Psoas muscle (tissue), 7 donors: ENCODE measurements at regions not wholly inside any gene's neighbourhood (a gene's known extent, or its start where the extent isn't known, plus 50 kb on each side); places are given as distances from the start of the nearest gene placed in this dataset.
"Not testable (repeated sequence)": the region's sequence is repeated elsewhere in the genome, so short reads cannot be mapped to it uniquely, and the experiment has no call there.

ENCODE experiments used
- ATAC-seq, 4 donors: fragments of 200-7000 bp; cut with Tn5 transposase; one replicate each; pipeline ENCODE4 v1.9.1; 2020; ENCODE audit warnings: moderate library complexity in 3 of 4, mild to moderate bottlenecking in 2 of 4
- DNase-seq, 2 donors: peaks; one replicate each; pipeline ENCODE4 v3.0.0-alpha.2; 2020
- H3K27ac ChIP-seq: fragments of 200-600 bp; one replicate; pipeline ENCODE4 v1.8.0; 2022
- H3K27me3 ChIP-seq, 3 donors: fragments of 200-600 bp in 1 of 3; one replicate each; pipeline versions ENCODE4 v1.6.1 to v1.8.0; 2013 to 2022; ENCODE audit warnings: low read length in 2 of 3, mild to moderate bottlenecking in 2 of 3, moderate library complexity in 1 of 3; ENCODE audit not compliant: insufficient read depth in 3 of 3
- H3K36me3 ChIP-seq, 2 donors: fragments of 200-600 bp in 1 of 2; one replicate each; pipeline versions ENCODE4 v1.6.1 to v1.8.0; 2013 to 2022; ENCODE audit warnings: low read depth in 1 of 2, mild to moderate bottlenecking in 1 of 2, moderate library complexity in 1 of 2; ENCODE audit not compliant: insufficient read depth in 1 of 2
- H3K4me1 ChIP-seq: fragments of 200-600 bp; one replicate; pipeline ENCODE4 v1.8.0; 2022
- H3K4me3 ChIP-seq: fragments of 200-600 bp; one replicate; pipeline ENCODE4 v1.8.0; 2022; ENCODE audit warnings: mild to moderate bottlenecking
- H3K9me3 ChIP-seq: fragments of 200-600 bp; one replicate; pipeline ENCODE4 v1.8.0; 2022
- WGBS, 3 donors: extraction: QIAGEN DNeasy Blood & Tissue Kit; methylation state at CpG; one replicate each; pipeline versions ENCODE4 v1.1.6 to v1.1.7; 2013; 5-methylcytosine and 5-hydroxymethylcytosine counted together
- intact Hi-C, 2 donors: fragments of 100-400 bp; cut with DNase I; formaldehyde crosslinking; loops; one replicate each; pipeline versions ENCODE4 v1.11.0 to v1.14.2; 2022
- TF ChIP-seq, protein P1 (sequence below): fragments of 200-600 bp; IDR thresholded peaks from one replicate; pipeline ENCODE4 v1.8.0; 2022; ENCODE audit warnings: antibody characterized with exemption
- donor health status: healthy with polysubstance abuse.
- donor health status: DM: no; HTN: no; CAD: no; lungs with moderate emphysema.
- donor health status: Bipolar disorder and iron deficiency.
- donor health status: healthy.
- donor health status: DM: yes; HTN: yes; CAD: no.
- donor health status: DM: no; HTN: no; CAD: no.
- donor health status: DM: yes; HTN: yes; CAD: no.

DNA sequence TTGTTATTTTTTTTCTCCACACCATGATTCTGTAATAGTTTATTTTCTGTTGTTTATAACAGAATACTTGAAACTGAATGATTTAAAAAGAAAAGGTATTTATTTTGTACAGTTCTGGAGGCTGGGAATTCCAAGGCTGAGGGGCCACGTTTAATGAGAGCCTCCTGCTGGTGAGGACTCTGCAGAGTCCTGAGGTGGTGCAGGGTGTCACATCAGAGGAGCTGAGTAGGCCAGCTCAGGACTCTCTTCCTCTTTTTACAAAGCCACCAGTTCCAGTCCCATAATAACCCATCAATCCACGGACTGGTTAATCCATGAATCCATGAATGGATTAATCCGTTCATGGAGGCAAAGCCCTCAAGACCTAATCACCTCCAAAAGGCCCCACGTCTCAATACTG is 71.6 kb downstream of the TFAP2A start:
- 47 to 61% (median 55%) methylated on average over 4 of the region's 4 CpGs for WGBS, 3 donors
- no peaks in the 10 kb centered on the region for H3K4me1 ChIP-seq
- H3K27ac ChIP-seq, result no peak overlapping the region
- DNase-seq, result no peak
- TF ChIP-seq, protein P1, sequence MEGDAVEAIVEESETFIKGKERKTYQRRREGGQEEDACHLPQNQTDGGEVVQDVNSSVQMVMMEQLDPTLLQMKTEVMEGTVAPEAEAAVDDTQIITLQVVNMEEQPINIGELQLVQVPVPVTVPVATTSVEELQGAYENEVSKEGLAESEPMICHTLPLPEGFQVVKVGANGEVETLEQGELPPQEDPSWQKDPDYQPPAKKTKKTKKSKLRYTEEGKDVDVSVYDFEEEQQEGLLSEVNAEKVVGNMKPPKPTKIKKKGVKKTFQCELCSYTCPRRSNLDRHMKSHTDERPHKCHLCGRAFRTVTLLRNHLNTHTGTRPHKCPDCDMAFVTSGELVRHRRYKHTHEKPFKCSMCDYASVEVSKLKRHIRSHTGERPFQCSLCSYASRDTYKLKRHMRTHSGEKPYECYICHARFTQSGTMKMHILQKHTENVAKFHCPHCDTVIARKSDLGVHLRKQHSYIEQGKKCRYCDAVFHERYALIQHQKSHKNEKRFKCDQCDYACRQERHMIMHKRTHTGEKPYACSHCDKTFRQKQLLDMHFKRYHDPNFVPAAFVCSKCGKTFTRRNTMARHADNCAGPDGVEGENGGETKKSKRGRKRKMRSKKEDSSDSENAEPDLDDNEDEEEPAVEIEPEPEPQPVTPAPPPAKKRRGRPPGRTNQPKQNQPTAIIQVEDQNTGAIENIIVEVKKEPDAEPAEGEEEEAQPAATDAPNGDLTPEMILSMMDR, result no peak
- ATAC-seq, result no peak
- no peaks in the 10 kb centered on the region for H3K36me3 ChIP-seq
- peaks cover 0 to 3% (median 0%) of the 10 kb centered on the region in 3 donors for H3K27me3 ChIP-seq
- H3K4me3 ChIP-seq, result no peak overlapping the region
- intact Hi-C loops, result no loop called here
- no peaks in the 10 kb centered on the region for H3K9me3 ChIP-seq

DNA sequence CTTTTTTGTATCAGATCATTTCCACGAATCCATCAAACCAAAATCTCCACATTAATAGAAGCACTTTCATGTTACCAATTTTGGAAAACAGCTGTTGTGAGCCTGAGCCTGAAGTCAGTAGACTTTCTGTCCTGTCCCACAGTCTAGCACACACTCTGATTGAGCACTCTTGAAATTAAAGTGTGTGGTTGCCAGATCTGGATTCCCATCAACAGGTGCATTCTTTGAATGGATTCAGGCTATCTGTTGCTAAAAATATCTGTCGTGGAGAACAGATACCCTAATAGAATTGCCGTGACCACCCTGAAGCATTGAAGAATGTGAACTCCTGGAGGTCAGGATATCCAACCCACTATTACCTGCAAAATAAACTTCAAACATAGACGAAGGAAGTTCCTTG is 73.3 kb downstream of the TFAP2A start:
- intact Hi-C loops, result no loop called here

DNA sequence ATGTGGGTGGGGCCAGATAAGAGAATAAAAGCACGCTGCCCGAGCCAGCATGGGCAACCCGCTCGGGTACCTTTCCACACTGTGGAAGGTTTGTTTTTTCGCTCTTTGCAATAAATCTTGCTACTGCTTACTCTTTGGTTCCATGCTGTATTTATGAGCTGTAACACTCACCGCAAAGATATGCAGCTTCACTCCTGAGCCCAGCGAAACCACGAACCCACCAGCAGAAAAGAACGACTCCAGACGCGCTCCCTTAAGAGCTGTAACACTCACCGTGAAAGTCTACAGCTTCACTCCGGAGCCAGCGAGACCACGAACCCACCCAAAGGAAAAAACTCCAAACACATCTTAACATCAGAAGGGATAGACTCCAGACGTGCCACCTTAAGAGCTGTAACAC is 76.7 kb downstream of the TFAP2A start:
- no peak for DNase-seq
- ATAC-seq, result no peak
- Histone ChIP-seq H3K27me3 (no peaks in the 10 kb centered on the region), H3K9me3 (no peaks in the 10 kb centered on the region), H3K4me1 (no peaks in the 10 kb centered on the region), H3K4me3 (no peak overlapping the region), H3K36me3 (no peaks in the 10 kb centered on the region), H3K27ac (no peak overlapping the region)
- intact Hi-C loops, result no loop called here
- TF ChIP-seq, protein P1, result no peak
- 62 to 69% (median 67%) methylated on average over 16 of the region's 16 CpGs for WGBS, 3 donors

More for the DNA sequence above, 73.3 kb downstream of the TFAP2A start:
- DNase-seq (no peak), ATAC-seq (no peak)
- Histone ChIP-seq H3K4me3 (no peak overlapping the region), H3K9me3 (no peaks in the 10 kb centered on the region), H3K4me1 (no peaks in the 10 kb centered on the region), H3K36me3 (no peaks in the 10 kb centered on the region), H3K27ac (no peak overlapping the region), H3K27me3 (peaks cover 0 to 1% (median 0%) of the 10 kb centered on the region in 3 donors)
- WGBS, 3 donors, result 36 to 46% (median 37%) methylated on average over 4 of the region's 4 CpGs
- TF ChIP-seq, protein P1, result no peak

DNA sequence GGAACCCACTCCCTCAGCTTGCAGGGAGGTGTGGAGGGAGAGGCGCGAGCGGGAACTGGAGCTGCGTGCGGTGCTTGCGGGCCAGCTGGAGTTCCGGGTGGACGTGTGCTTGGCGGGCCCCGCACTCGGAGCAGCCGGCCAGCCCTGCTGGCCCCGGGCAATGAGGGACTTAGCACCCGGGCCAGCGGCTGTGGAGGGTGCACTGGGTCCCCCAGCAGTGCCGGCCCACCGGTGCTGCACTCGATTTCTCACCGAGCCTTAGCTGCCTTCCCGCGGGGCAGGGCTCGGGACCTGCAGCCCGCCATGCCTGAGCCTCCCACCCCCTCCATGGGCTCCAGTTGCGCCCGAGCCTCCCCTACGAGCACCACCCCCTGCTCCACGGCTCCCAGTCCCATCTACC is 77.5 kb downstream of the TFAP2A start:
- H3K4me3 ChIP-seq, DNase-seq, H3K27me3 ChIP-seq, intact Hi-C loops, ATAC-seq, H3K4me1 ChIP-seq, H3K9me3 ChIP-seq, H3K27ac ChIP-seq, H3K36me3 ChIP-seq: not testable (repeated sequence)
- WGBS, 3 donors, result 92 to 95% (median 93%) methylated on average over 14 to 27 of the region's 27 CpGs

DNA sequence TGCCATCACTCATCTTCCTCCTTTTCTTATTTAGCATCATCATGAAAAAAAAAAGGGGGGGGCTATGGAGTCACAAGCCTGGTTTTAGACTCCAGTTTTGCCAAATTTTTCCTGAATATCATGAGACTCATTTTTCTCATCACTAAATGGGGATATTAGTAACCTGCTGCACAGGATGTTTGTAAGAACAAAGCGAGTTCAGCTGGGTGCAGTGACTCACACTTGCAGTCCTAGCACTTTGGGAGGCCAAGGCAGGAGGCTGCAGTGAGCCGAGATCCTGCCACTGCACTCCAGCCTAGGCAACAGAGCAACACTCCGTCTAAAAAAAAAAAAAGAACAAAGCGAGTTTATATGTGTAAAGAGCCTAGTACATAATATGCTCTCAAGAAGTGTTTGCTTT is 82.8 kb downstream of the TFAP2A start:
- Histone ChIP-seq H3K36me3 (no peaks in the 10 kb centered on the region), H3K27ac (no peak overlapping the region), H3K4me3 (no peak overlapping the region), H3K9me3 (no peaks in the 10 kb centered on the region), H3K4me1 (no peaks in the 10 kb centered on the region), H3K27me3 (no peaks in the 10 kb centered on the region)
- no peak for DNase-seq
- ATAC-seq, result no peak
- 82 to 83% (median 83%) methylated on average over 4 of the region's 4 CpGs for WGBS, 3 donors
- intact Hi-C loops, result no loop called here
- TF ChIP-seq, protein P1, result no peak
